ENCODE measurements at regions not wholly inside any gene's neighbourhood (a gene's known extent, or its start where the extent isn't known, plus 50 kb on each side); places are given as distances from the start of the nearest gene placed in this dataset.
"Not testable (repeated sequence)": the region's sequence is repeated elsewhere in the genome, so short reads cannot be mapped to it uniquely, and the experiment has no call there.

- H3K27ac Mint-ChIP-seq = no peak overlapping the region
- H3K36me3 Mint-ChIP-seq (ENCODE audit: low read depth) = no peaks in the 10 kb centered on the region
- no peaks in the 10 kb centered on the region for H3K9me3 Mint-ChIP-seq
- H3K4me1 Mint-ChIP-seq (ENCODE audit: low read depth) = no peaks in the 10 kb centered on the region
- DNase-seq = no peak
- no peaks in the 10 kb centered on the region for H3K27me3 Mint-ChIP-seq
- H3K4me3 Mint-ChIP-seq = no peak overlapping the region
Measured at GRCh38 chr11:92611157-92611556, 358.3 kb upstream of the MTNR1B start.

GRCh38 chr11:92618020-92618419 lies 351.4 kb upstream of the MTNR1B start:
- H3K9me3 Mint-ChIP-seq; H3K4me1 Mint-ChIP-seq (ENCODE audit: low read depth); H3K4me3 Mint-ChIP-seq; H3K27ac Mint-ChIP-seq; H3K36me3 Mint-ChIP-seq (ENCODE audit: low read depth); DNase-seq; H3K27me3 Mint-ChIP-seq: not testable (repeated sequence)

- Mint-ChIP-seq H3K4me1 (ENCODE audit: low read depth) (no peaks in the 10 kb centered on the region), H3K27ac (no peak overlapping the region), H3K36me3 (ENCODE audit: low read depth) (no peaks in the 10 kb centered on the region), H3K9me3 (no peaks in the 10 kb centered on the region), H3K4me3 (no peak overlapping the region), H3K27me3 (no peaks in the 10 kb centered on the region)
- no peak for DNase-seq
Measured at GRCh38 chr11:92623055-92623454, 346.4 kb upstream of the MTNR1B start.

GRCh38 chr11:92625894-92626293 lies 343.6 kb upstream of the MTNR1B start:
- H3K27me3 Mint-ChIP-seq = no peaks in the 10 kb centered on the region
- H3K4me1 Mint-ChIP-seq (ENCODE audit: low read depth) = no peaks in the 10 kb centered on the region
- DNase-seq = no peak
- no peaks in the 10 kb centered on the region for H3K9me3 Mint-ChIP-seq
- no peaks in the 10 kb centered on the region for H3K36me3 Mint-ChIP-seq (ENCODE audit: low read depth)
- no peak overlapping the region for H3K27ac Mint-ChIP-seq
- H3K4me3 Mint-ChIP-seq = no peak overlapping the region

- no peak overlapping the region for H3K27ac Mint-ChIP-seq
- H3K36me3 Mint-ChIP-seq (ENCODE audit: low read depth) = no peaks in the 10 kb centered on the region
- DNase-seq = no peak
- H3K27me3 Mint-ChIP-seq = no peaks in the 10 kb centered on the region
- no peaks in the 10 kb centered on the region for H3K4me1 Mint-ChIP-seq (ENCODE audit: low read depth)
- no peak overlapping the region for H3K4me3 Mint-ChIP-seq
- no peaks in the 10 kb centered on the region for H3K9me3 Mint-ChIP-seq
Measured at GRCh38 chr11:92626624-92627023, 342.8 kb upstream of the MTNR1B start.

- H3K27me3 Mint-ChIP-seq = no peaks in the 10 kb centered on the region
- H3K27ac Mint-ChIP-seq = no peak overlapping the region
- no peak overlapping the region for H3K4me3 Mint-ChIP-seq
- no peaks in the 10 kb centered on the region for H3K36me3 Mint-ChIP-seq (ENCODE audit: low read depth)
- no peak for DNase-seq
- H3K4me1 Mint-ChIP-seq (ENCODE audit: low read depth) = no peaks in the 10 kb centered on the region
- H3K9me3 Mint-ChIP-seq = no peaks in the 10 kb centered on the region
Measured at GRCh38 chr11:92627615-92628256, 341.7 kb upstream of the MTNR1B start.

- DNase-seq = no peak
- Mint-ChIP-seq H3K27me3 (no peaks in the 10 kb centered on the region), H3K4me3 (no peak overlapping the region), H3K9me3 (no peaks in the 10 kb centered on the region), H3K36me3 (ENCODE audit: low read depth) (no peaks in the 10 kb centered on the region), H3K4me1 (ENCODE audit: low read depth) (no peaks in the 10 kb centered on the region), H3K27ac (no peak overlapping the region)
Measured at GRCh38 chr11:92628401-92629292, 340.8 kb upstream of the MTNR1B start.

- no peaks in the 10 kb centered on the region for H3K9me3 Mint-ChIP-seq
- H3K27me3 Mint-ChIP-seq = no peaks in the 10 kb centered on the region
- DNase-seq = no peak
- no peaks in the 10 kb centered on the region for H3K36me3 Mint-ChIP-seq (ENCODE audit: low read depth)
- no peak overlapping the region for H3K27ac Mint-ChIP-seq
- no peaks in the 10 kb centered on the region for H3K4me1 Mint-ChIP-seq (ENCODE audit: low read depth)
- H3K4me3 Mint-ChIP-seq = no peak overlapping the region
Measured at GRCh38 chr11:92632495-92632894, 337.0 kb upstream of the MTNR1B start.

GRCh38 chr11:92633820-92634219 lies 335.6 kb upstream of the MTNR1B start:
- no peak for DNase-seq
- no peaks in the 10 kb centered on the region for H3K27me3 Mint-ChIP-seq
- H3K4me3 Mint-ChIP-seq = no peak overlapping the region
- H3K4me1 Mint-ChIP-seq (ENCODE audit: low read depth) = no peaks in the 10 kb centered on the region
- no peaks in the 10 kb centered on the region for H3K36me3 Mint-ChIP-seq (ENCODE audit: low read depth)
- H3K27ac Mint-ChIP-seq = no peak overlapping the region
- no peaks in the 10 kb centered on the region for H3K9me3 Mint-ChIP-seq

- no peak overlapping the region for H3K4me3 Mint-ChIP-seq
- H3K27ac Mint-ChIP-seq = no peak overlapping the region
- no peaks in the 10 kb centered on the region for H3K4me1 Mint-ChIP-seq (ENCODE audit: low read depth)
- no peaks in the 10 kb centered on the region for H3K9me3 Mint-ChIP-seq
- no peaks in the 10 kb centered on the region for H3K27me3 Mint-ChIP-seq
- H3K36me3 Mint-ChIP-seq (ENCODE audit: low read depth) = no peaks in the 10 kb centered on the region
- DNase-seq = no peak
Measured at GRCh38 chr11:92636543-92637188, 332.8 kb upstream of the MTNR1B start.

- no peaks in the 10 kb centered on the region for H3K27me3 Mint-ChIP-seq
- H3K27ac Mint-ChIP-seq = no peak overlapping the region
- no peaks in the 10 kb centered on the region for H3K36me3 Mint-ChIP-seq (ENCODE audit: low read depth)
- no peaks in the 10 kb centered on the region for H3K4me1 Mint-ChIP-seq (ENCODE audit: low read depth)
- H3K4me3 Mint-ChIP-seq = no peak overlapping the region
- no peaks in the 10 kb centered on the region for H3K9me3 Mint-ChIP-seq
- no peak for DNase-seq
Measured at GRCh38 chr11:92638678-92639077, 330.8 kb upstream of the MTNR1B start.

- no peaks in the 10 kb centered on the region for H3K9me3 Mint-ChIP-seq
- no peaks in the 10 kb centered on the region for H3K36me3 Mint-ChIP-seq (ENCODE audit: low read depth)
- no peak overlapping the region for H3K27ac Mint-ChIP-seq
- no peak for DNase-seq
- no peaks in the 10 kb centered on the region for H3K4me1 Mint-ChIP-seq (ENCODE audit: low read depth)
- H3K4me3 Mint-ChIP-seq = no peak overlapping the region
- no peaks in the 10 kb centered on the region for H3K27me3 Mint-ChIP-seq
Measured at GRCh38 chr11:92642177-92642931, 327.1 kb upstream of the MTNR1B start.

- no peaks in the 10 kb centered on the region for H3K4me1 Mint-ChIP-seq (ENCODE audit: low read depth)
- no peaks in the 10 kb centered on the region for H3K36me3 Mint-ChIP-seq (ENCODE audit: low read depth)
- no peaks in the 10 kb centered on the region for H3K27me3 Mint-ChIP-seq
- H3K9me3 Mint-ChIP-seq = no peaks in the 10 kb centered on the region
- H3K27ac Mint-ChIP-seq = no peak overlapping the region
- no peak for DNase-seq
- no peak overlapping the region for H3K4me3 Mint-ChIP-seq
Measured at GRCh38 chr11:92643827-92644226, 325.6 kb upstream of the MTNR1B start.

GRCh38 chr11:92644595-92645445 lies 324.6 kb upstream of the MTNR1B start:
- Mint-ChIP-seq H3K4me3 (no peak overlapping the region), H3K27ac (no peak overlapping the region), H3K36me3 (ENCODE audit: low read depth) (no peaks in the 10 kb centered on the region), H3K9me3 (no peaks in the 10 kb centered on the region), H3K27me3 (no peaks in the 10 kb centered on the region), H3K4me1 (ENCODE audit: low read depth) (no peaks in the 10 kb centered on the region)
- DNase-seq = no peak
